ENCODE measurements at regions not wholly inside any gene's neighbourhood (a gene's known extent, or its start where the extent isn't known, plus 50 kb on each side); places are given as distances from the start of the nearest gene placed in this dataset.

DNA sequence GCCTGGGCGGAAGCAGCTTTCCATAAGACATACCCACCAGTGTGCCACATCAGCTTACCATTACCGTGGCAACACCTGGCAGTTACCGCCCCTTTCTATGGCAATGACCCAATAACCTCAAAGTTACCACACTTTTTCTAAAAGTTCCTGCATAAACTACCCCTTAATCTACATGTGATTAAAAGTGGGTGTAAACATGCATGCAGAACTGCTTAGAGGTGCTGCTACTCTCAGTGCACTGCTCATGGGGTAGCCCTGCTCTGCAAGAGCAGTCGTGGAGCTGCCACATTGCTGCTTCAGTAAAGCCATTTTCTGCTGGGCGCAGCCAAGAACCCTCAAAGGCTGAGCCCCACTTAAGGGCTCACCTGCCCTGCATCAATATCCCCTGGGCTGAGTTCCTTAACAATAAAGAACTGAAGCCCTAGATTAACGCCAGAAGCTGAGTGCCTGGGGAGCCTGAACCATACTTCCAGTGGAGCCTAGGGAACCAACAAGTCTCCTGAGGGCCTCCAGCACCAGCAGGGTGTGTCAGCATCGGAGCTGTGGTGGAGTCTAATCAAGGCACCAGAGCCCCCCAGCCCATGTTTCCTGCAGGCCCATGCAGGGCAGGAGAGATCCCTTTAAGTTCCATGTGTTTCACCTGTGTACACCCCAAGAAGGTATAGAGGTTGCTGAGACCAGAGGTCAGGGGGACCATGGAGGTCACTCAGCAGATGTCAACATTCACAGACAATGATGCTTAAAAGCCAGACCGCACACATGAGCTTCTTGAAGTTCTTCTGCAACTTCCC, 1198.1 kb downstream of the UQCRFS1 start:
- no peak for TF ChIP-seq POLR2A (IDR thresholded peaks at IDR 0.05; ENCODE audit: low read depth, low read length)
- TF ChIP-seq TAF1 (IDR thresholded peaks at IDR 0.05; ENCODE audit: low read depth, low read length) = no peak
- TF ChIP-seq POLR2AphosphoS5 (IDR thresholded peaks at IDR 0.05; ENCODE audit: low read depth, low read length) = no peak

All from GM12891 (cell line).